Mesodermal cell (in vitro differentiated cells): ENCODE measurements at regions not wholly inside any gene's neighbourhood (a gene's known extent, or its start where the extent isn't known, plus 50 kb on each side); places are given as distances from the start of the nearest gene placed in this dataset.

Experiments
- H3K27ac ChIP-seq: 2 replicates; pipeline ENCODE4 v1.7.0; 2013; ENCODE audit warnings: mild to moderate bottlenecking, low read depth, low read length, moderate library complexity; ENCODE audit not compliant: severe bottlenecking
- H3K36me3 ChIP-seq: 2 replicates; pipeline ENCODE4 v1.7.1; 2013; ENCODE audit warnings: mild to moderate bottlenecking, low read length, moderate library complexity; ENCODE audit not compliant: control insufficient read depth, insufficient read depth
- H3K4me1 ChIP-seq: one replicate; pipeline ENCODE4 v1.7.1; 2013; ENCODE audit warnings: mild to moderate bottlenecking, low read length; ENCODE audit not compliant: insufficient read depth, control insufficient read depth, poor library complexity, severe bottlenecking
- H3K4me3 ChIP-seq: 2 replicates; pipeline ENCODE4 v1.7.0; 2013; ENCODE audit warnings: low read length, control low read depth, mild to moderate bottlenecking; ENCODE audit not compliant: insufficient read depth, poor library complexity, severe bottlenecking; ENCODE audit errors: extremely low read depth
- H3K9me3 ChIP-seq: 2 replicates; pipeline ENCODE4 v1.7.1; 2013; ENCODE audit warnings: mild to moderate bottlenecking, low read length, moderate library complexity; ENCODE audit not compliant: control insufficient read depth
- WGBS, 2 experiments: methylation state at CpG; one replicate each; pipeline ENCODE4 v1.1.5; 2013; ENCODE audit warnings: missing lambda C conversion rate in 2 of 2; ENCODE audit not compliant: insufficient coverage in 2 of 2; 5-methylcytosine and 5-hydroxymethylcytosine counted together

DNA sequence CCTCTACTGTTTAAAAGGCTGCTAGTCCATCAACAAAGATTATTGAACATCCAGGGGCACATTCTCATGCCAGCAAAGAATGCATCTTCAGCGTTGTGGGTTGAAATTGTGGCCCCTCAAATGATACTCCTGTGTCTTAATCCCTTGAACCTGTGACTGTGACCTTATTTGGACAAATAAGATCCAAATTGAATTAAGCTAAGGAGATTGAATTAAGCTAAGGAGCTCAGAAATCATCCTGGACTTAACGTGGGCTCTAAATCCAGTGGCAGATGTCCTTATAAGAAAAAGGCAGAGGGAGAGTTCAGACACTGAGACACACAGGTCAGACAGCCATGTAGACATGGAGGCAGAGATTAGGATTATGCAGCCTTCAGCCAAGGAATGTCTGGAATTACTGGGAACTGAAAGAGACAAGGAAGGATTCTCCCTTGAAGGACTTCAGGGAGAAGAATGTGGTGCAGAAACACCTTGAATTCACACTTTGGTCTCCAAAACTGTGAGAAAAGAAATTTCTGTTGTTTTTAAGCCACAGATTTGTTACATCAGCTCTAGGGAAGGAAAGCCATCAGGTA lies 57.3 kb upstream of the SLC24A5 start:
- 73 to 89% methylated on average over 2 of the region's 2 CpGs for WGBS, 2 experiments
- H3K9me3 ChIP-seq, result no peaks in the 10 kb centered on the region
- no peak overlapping the region for H3K27ac ChIP-seq

DNA sequence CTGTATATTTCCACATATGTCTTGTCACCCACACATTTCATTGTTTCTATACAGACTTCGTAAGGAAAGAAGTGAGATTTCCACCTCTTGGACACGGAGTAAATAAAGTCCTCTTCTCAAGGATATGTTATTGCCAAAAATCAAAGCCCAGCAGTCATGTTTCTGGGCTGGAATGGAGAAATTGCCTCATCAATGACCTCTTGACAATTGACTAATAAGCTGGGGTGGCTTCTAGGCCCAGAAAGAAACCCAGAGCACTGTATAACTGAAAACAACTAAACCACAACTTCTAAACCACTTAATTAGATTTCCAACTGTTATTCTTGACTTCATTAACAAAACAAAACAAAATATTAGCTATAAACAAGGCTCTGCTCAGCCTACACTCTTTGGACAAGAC lies 56.4 kb upstream of the SLC24A5 start:
- peaks cover 9% of the 10 kb centered on the region for H3K4me1 ChIP-seq
- H3K36me3 ChIP-seq, result no peaks in the 10 kb centered on the region
- H3K9me3 ChIP-seq, result no peaks in the 10 kb centered on the region
- H3K27ac ChIP-seq, result no peak overlapping the region
- no peak overlapping the region for H3K4me3 ChIP-seq
- WGBS, 2 experiments, result 100% methylated on average over 1 of the region's 2 CpGs; no CpG with 5 or more reads in 1 of the 2 experiments

More for the DNA sequence above, 57.3 kb upstream of the SLC24A5 start:
- Histone ChIP-seq H3K36me3 (no peaks in the 10 kb centered on the region), H3K4me3 (no peak overlapping the region), H3K4me1 (peaks cover 9% of the 10 kb centered on the region)

- H3K36me3 ChIP-seq, result no peaks in the 10 kb centered on the region
- H3K9me3 ChIP-seq, result no peaks in the 10 kb centered on the region
- peaks cover 9% of the 10 kb centered on the region for H3K4me1 ChIP-seq
- WGBS, 2 experiments, result 39 to 75% methylated on average over 2 of the region's 3 CpGs
- H3K27ac ChIP-seq, result no peak overlapping the region
- no peak overlapping the region for H3K4me3 ChIP-seq
Measured at GRCh38 chr15:48066456-48066855, 54.3 kb upstream of the SLC24A5 start.
